SIG-M5 treated with dmso at 0.1 percent for 504 hours (cell line): ENCODE measurements at regions not wholly inside any gene's neighbourhood (a gene's known extent, or its start where the extent isn't known, plus 50 kb on each side); places are given as distances from the start of the nearest gene placed in this dataset.
"Not testable (repeated sequence)": the region's sequence is repeated elsewhere in the genome, so short reads cannot be mapped to it uniquely, and the experiment has no call there.

Source experiments
- DNase-seq: peaks from one replicate; lab custom pipeline; 2025; ENCODE audit not compliant: unreplicated experiment; lab: John Stamatoyannopoulos, UW

GRCh38 chr7:83882551-83882950 is 233.6 kb upstream of the SEMA3E start:
- DNase-seq: no peak

GRCh38 chr7:83879063-83879462 is 230.1 kb upstream of the SEMA3E start:
- DNase-seq: no peak

GRCh38 chr7:83878614-83879013 is 229.7 kb upstream of the SEMA3E start:
- no peak for DNase-seq

- no peak for DNase-seq
Measured at GRCh38 chr7:83876593-83876992, 227.7 kb upstream of the SEMA3E start.

- no peak for DNase-seq
Measured at GRCh38 chr7:83873459-83873858, 224.5 kb upstream of the SEMA3E start.

GRCh38 chr7:83872501-83872900 is 223.6 kb upstream of the SEMA3E start:
- DNase-seq: no peak

- DNase-seq: no peak
Measured at GRCh38 chr7:83870515-83870914, 221.6 kb upstream of the SEMA3E start.

GRCh38 chr7:83866582-83866981 is 217.6 kb upstream of the SEMA3E start:
- DNase-seq: no peak

GRCh38 chr7:83864551-83864950 is 215.6 kb upstream of the SEMA3E start:
- no peak for DNase-seq

- DNase-seq: no peak
Measured at GRCh38 chr7:83863906-83864305, 215.0 kb upstream of the SEMA3E start.

- no peak for DNase-seq
Measured at GRCh38 chr7:83861876-83862275, 212.9 kb upstream of the SEMA3E start.

- no peak for DNase-seq
Measured at GRCh38 chr7:83859827-83860226, 210.9 kb upstream of the SEMA3E start.

- no peak for DNase-seq
Measured at GRCh38 chr7:83857691-83858090, 208.8 kb upstream of the SEMA3E start.

GRCh38 chr7:83856094-83856493 is 207.2 kb upstream of the SEMA3E start:
- no peak for DNase-seq

GRCh38 chr7:83852136-83852535 is 203.2 kb upstream of the SEMA3E start:
- no peak for DNase-seq

- no peak for DNase-seq
Measured at GRCh38 chr7:83851551-83851950, 202.6 kb upstream of the SEMA3E start.

- no peak for DNase-seq
Measured at GRCh38 chr7:83850941-83851340, 202.0 kb upstream of the SEMA3E start.

- DNase-seq: no peak
Measured at GRCh38 chr7:83850125-83850524, 201.2 kb upstream of the SEMA3E start.

GRCh38 chr7:83849131-83849530 is 200.2 kb upstream of the SEMA3E start:
- no peak for DNase-seq

- no peak for DNase-seq
Measured at GRCh38 chr7:83842894-83843293, 194.0 kb upstream of the SEMA3E start.

GRCh38 chr7:83837683-83838082 is 188.7 kb upstream of the SEMA3E start:
- no peak for DNase-seq

GRCh38 chr7:83836028-83836427 is 187.1 kb upstream of the SEMA3E start:
- DNase-seq: no peak

GRCh38 chr7:83835424-83835823 is 186.5 kb upstream of the SEMA3E start:
- DNase-seq: no peak

- not testable (repeated sequence) for DNase-seq
Measured at GRCh38 chr7:83833721-83834120, 184.8 kb upstream of the SEMA3E start.
